Transverse colon (tissue), 4 donors: ENCODE measurements at regions not wholly inside any gene's neighbourhood (a gene's known extent, or its start where the extent isn't known, plus 50 kb on each side); places are given as distances from the start of the nearest gene placed in this dataset.

Source experiments
- EP300 ChIP-seq: sonication (generic); formaldehyde crosslinking; IDR thresholded peaks from one replicate; pipeline ENCODE4 v1.6.1; 2017; ENCODE audit warnings: antibody characterized with exemption, low read depth
- POLR2A ChIP-seq: fragments of 450-650 bp; IDR thresholded peaks from one replicate; pipeline ENCODE4 v1.6.1; 2016; ENCODE audit warnings: antibody characterized with exemption, mild to moderate bottlenecking, moderate library complexity
- POLR2AphosphoS5 ChIP-seq, 3 donors: sonication (generic); formaldehyde crosslinking; IDR thresholded peaks; one replicate each; pipeline ENCODE4 v1.6.1; 2016; ENCODE audit warnings: antibody characterized with exemption in 3 of 3
- TF ChIP-seq, protein P1 (sequence below), 5 experiments: fragments of 200-600 bp in 3 of 5; fragments of 450-650 bp in 2 of 5; sonication (generic) in 3 of 5; IDR thresholded peaks; 1 replicate in 2 of 5; 2 replicates in 3 of 5; pipeline ENCODE4 v1.5.1; 2016 to 2017; ENCODE audit warnings: antibody characterized with exemption in 5 of 5, inconsistent platforms in 3 of 5, mild to moderate bottlenecking in 2 of 5, moderate library complexity in 1 of 5

DNA sequence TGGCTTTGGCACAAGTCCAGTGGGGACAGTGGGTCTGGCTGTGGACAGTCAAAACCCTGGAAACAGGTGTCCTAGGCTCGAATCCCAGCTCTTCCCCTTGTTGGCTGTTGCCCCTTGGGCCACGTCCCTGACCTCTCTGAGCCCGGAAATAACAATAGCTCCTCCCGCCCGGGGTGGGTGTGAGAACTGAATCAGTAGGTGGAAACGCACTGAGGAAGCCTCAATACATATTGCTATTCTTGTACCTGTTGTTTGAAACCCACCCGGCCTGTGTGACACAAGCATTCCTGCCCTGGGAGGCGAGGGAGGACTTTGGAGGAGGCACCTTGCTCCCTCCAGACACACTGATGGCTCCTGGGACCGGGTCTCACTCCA lies 134.1 kb downstream of the OLFM1 start:
- TF ChIP-seq POLR2AphosphoS5 (IDR thresholded peaks at IDR 0.05) (no peak), POLR2A (no peak), EP300 (no peak)
- TF ChIP-seq, protein P1, sequence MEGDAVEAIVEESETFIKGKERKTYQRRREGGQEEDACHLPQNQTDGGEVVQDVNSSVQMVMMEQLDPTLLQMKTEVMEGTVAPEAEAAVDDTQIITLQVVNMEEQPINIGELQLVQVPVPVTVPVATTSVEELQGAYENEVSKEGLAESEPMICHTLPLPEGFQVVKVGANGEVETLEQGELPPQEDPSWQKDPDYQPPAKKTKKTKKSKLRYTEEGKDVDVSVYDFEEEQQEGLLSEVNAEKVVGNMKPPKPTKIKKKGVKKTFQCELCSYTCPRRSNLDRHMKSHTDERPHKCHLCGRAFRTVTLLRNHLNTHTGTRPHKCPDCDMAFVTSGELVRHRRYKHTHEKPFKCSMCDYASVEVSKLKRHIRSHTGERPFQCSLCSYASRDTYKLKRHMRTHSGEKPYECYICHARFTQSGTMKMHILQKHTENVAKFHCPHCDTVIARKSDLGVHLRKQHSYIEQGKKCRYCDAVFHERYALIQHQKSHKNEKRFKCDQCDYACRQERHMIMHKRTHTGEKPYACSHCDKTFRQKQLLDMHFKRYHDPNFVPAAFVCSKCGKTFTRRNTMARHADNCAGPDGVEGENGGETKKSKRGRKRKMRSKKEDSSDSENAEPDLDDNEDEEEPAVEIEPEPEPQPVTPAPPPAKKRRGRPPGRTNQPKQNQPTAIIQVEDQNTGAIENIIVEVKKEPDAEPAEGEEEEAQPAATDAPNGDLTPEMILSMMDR (IDR thresholded peaks at IDR 0.05): no peak
